Endothelial cell of umbilical vein (primary cell): ENCODE measurements at regions not wholly inside any gene's neighbourhood (a gene's known extent, or its start where the extent isn't known, plus 50 kb on each side); places are given as distances from the start of the nearest gene placed in this dataset.

Experiments used
- BruUV-seq: library from RNA; stranded (reverse); fragments of 400-500 nt; replicated peaks from 2 replicates; lab custom pipeline; 2021; lab: Mats Ljungman, UMichigan
- CTCF ChIA-PET: fragments of 300-600, 350-600 bp; sonication (Branson Sonifier 250); formaldehyde crosslinking; loops from one replicate; lab custom pipeline; 2021; ENCODE audit warnings: antibody characterized with exemption, inconsistent platforms; lab: Charles Lee
- POLR2A ChIA-PET: fragments of 300-600, 350-600 bp; sonication (Branson Sonifier 250); formaldehyde crosslinking; loops from one replicate; lab custom pipeline; 2021; ENCODE audit warnings: antibody characterized with exemption, inconsistent platforms; lab: Charles Lee
- DNase-seq: peaks from one replicate; pipeline ENCODE4 v3.0.0-alpha.2; 2011; ENCODE audit warnings: low read depth, low spot score
- FAIRE-seq: peaks from 2 replicates; lab custom pipeline; 2011; peaks lifted over from hg19 to GRCh38; lab: Jason Lieb, UNC
- H2AFZ ChIP-seq: 2 replicates; pipeline ENCODE4 v1.6.0; 2012; ENCODE audit warnings: low read depth, low read length, control low read depth, inconsistent platforms
- H3K27ac ChIP-seq: 2 replicates; pipeline ENCODE4 v1.5.1; 2011; ENCODE audit warnings: low read depth, mild to moderate bottlenecking, control low read depth, low read length, moderate library complexity; ENCODE audit not compliant: insufficient read depth
- H3K27me3 ChIP-seq, 2 experiments: 2 replicates each; pipeline versions ENCODE4 v1.6.0 to v1.6.1; 2011; ENCODE audit warnings: low read length in 2 of 2, mixed read lengths in 1 of 2; ENCODE audit not compliant: control insufficient read depth in 2 of 2, insufficient read depth in 2 of 2
- H3K36me3 ChIP-seq, 2 experiments: 2 replicates in 1 of 2; 3 replicates in 1 of 2; pipeline ENCODE4 v1.5.1; 2011; ENCODE audit warnings: low read length in 2 of 2, mild to moderate bottlenecking in 1 of 2, moderate library complexity in 1 of 2; ENCODE audit not compliant: control insufficient read depth in 2 of 2, insufficient read depth in 2 of 2; ENCODE audit errors: extremely low read depth in 1 of 2
- H3K4me1 ChIP-seq: 3 replicates; pipeline ENCODE4 v1.5.1; 2011; ENCODE audit warnings: mild to moderate bottlenecking, low read length; ENCODE audit not compliant: control insufficient read depth, insufficient read depth; ENCODE audit errors: extremely low read depth
- H3K4me2 ChIP-seq: 2 replicates; pipeline ENCODE4 v1.6.1; 2011; ENCODE audit warnings: low read length, control low read depth, mixed read lengths; ENCODE audit not compliant: insufficient read depth
- H3K4me3 ChIP-seq, 3 experiments: fragments of 200-600 bp in 1 of 3; sonication (generic), shearing (Covaris generic) in 1 of 3; replicated peaks in 1 of 3; 2 replicates each; pipeline ENCODE4 v1.5.1; 2011 to 2016; ENCODE audit warnings: control low read depth in 3 of 3, low read length in 3 of 3, mild to moderate bottlenecking in 2 of 3, inconsistent platforms in 1 of 3, low read depth in 1 of 3, moderate library complexity in 1 of 3; ENCODE audit not compliant: insufficient read depth in 1 of 3
- H3K79me2 ChIP-seq: 2 replicates; pipeline ENCODE4 v1.6.0; 2012; ENCODE audit warnings: low read length, inconsistent platforms; ENCODE audit not compliant: control insufficient read depth, insufficient read depth
- H3K9ac ChIP-seq: replicated peaks from 2 replicates; pipeline ENCODE3; 2011; ENCODE audit warnings: low read length, control low read depth; ENCODE audit not compliant: insufficient read depth; ENCODE audit errors: extremely low read depth
- H3K9me1 ChIP-seq: replicated peaks from 3 replicates; pipeline ENCODE4 v1.6.0; 2011; ENCODE audit warnings: mild to moderate bottlenecking, low read length; ENCODE audit not compliant: control insufficient read depth, insufficient read depth; ENCODE audit errors: extremely low read depth
- H3K9me3 ChIP-seq: replicated peaks from 2 replicates; pipeline ENCODE4 v1.5.1; 2012; ENCODE audit warnings: low read length, inconsistent platforms; ENCODE audit not compliant: control insufficient read depth, insufficient read depth
- H4K20me1 ChIP-seq: replicated peaks from 2 replicates; pipeline ENCODE3; 2011; ENCODE audit warnings: mild to moderate bottlenecking, low read length; ENCODE audit not compliant: control insufficient read depth, insufficient read depth; ENCODE audit errors: extremely low read depth
- CTCF ChIP-seq, 2 donors: IDR thresholded peaks; 1 replicate in 1 of 2; 2 replicates in 1 of 2; pipeline ENCODE4 v1.5.1; 2011; ENCODE audit warnings: low read length in 2 of 2, mild to moderate bottlenecking in 2 of 2, moderate library complexity in 2 of 2, control low read depth in 1 of 2, inconsistent platforms in 1 of 2, low read depth in 1 of 2; ENCODE audit not compliant: insufficient read depth in 1 of 2; ENCODE audit errors: extremely low read depth in 1 of 2
- EZH2 ChIP-seq: IDR thresholded peaks from 2 replicates; pipeline ENCODE4 v1.6.1; 2012; ENCODE audit warnings: borderline replicate concordance, low read depth, mild to moderate bottlenecking, moderate library complexity, low read length, inconsistent platforms; ENCODE audit not compliant: severe bottlenecking
- FOS ChIP-seq: IDR thresholded peaks from 2 replicates; pipeline ENCODE4 v1.6.1; 2011; ENCODE audit warnings: mild to moderate bottlenecking, low read length, moderate library complexity, borderline replicate concordance; ENCODE audit not compliant: insufficient read depth
- GATA2 ChIP-seq: IDR thresholded peaks from 2 replicates; pipeline ENCODE4 v1.7.0; 2011; ENCODE audit warnings: low read depth, mild to moderate bottlenecking, moderate library complexity, mixed read lengths, low read length; ENCODE audit not compliant: insufficient read length, insufficient read depth
- JUN ChIP-seq: IDR thresholded peaks from 2 replicates; pipeline ENCODE4 v1.6.1; 2011; ENCODE audit warnings: borderline replicate concordance, low read depth; ENCODE audit not compliant: insufficient read length, insufficient read depth
- MAX ChIP-seq: IDR thresholded peaks from 2 replicates; pipeline ENCODE4 v1.6.1; 2011; ENCODE audit not compliant: insufficient read depth, insufficient read length
- MYC ChIP-seq: IDR thresholded peaks from one replicate; pipeline ENCODE4 v1.6.1; 2011; ENCODE audit warnings: mild to moderate bottlenecking, low read depth, low read length
- POLR2A ChIP-seq: IDR thresholded peaks from 2 replicates; pipeline ENCODE4 v1.6.1; 2012; ENCODE audit warnings: low read depth, mild to moderate bottlenecking, control low read depth, low read length
- POLR2AphosphoS5 ChIP-seq: IDR thresholded peaks from 2 replicates; pipeline ENCODE4 v1.6.1; 2012; ENCODE audit warnings: low read depth, mild to moderate bottlenecking, control low read depth, low read length, moderate library complexity; ENCODE audit not compliant: insufficient read depth
- dilution Hi-C: fragments of 300-500 bp; cut with MboI; formaldehyde crosslinking; loops from one replicate; pipeline ENCODE4 v1.15.0; 2019; ENCODE audit warnings: low sequenced_read_pairs; ENCODE audit not compliant: extremely low pct_ligation_motif_present
- intact Hi-C: fragments of 100-400 bp; cut with micrococcal nuclease; formaldehyde crosslinking; loops from one replicate; pipeline ENCODE4 v1.10.0; 2022

GRCh38 chr1:187959062-187959461 is 1130.3 kb downstream of the PLA2G4A start:
- TF ChIP-seq CTCF (IDR thresholded peaks at IDR 0.05; ENCODE audit: extremely low read depth in 1 of 2, insufficient read depth in 1 of 2, low read depth in 1 of 2, low read length in 2 of 2) (no peak), EZH2 (no peak), POLR2AphosphoS5 (no peak), MYC (no peak), JUN (no peak), FOS (no peak), MAX (no peak), POLR2A (no peak), GATA2 (no peak)
- Histone ChIP-seq H3K79me2 (no peaks in the 10 kb centered on the region), H3K4me3 (no peak overlapping the region), H3K4me1 (peaks cover 2% of the 10 kb centered on the region), H3K9ac (no peak overlapping the region), H3K9me3 (no peaks in the 10 kb centered on the region), H3K27me3 (no peaks in the 10 kb centered on the region), H3K9me1 (peaks cover 3% of the 10 kb centered on the region), H3K4me2 (no peak overlapping the region), H2AFZ (peak overlapping the region; percentile 85), H4K20me1 (no peaks in the 10 kb centered on the region), H3K36me3 (no peaks in the 10 kb centered on the region), H3K27ac (no peak overlapping the region)
- dilution Hi-C loops, result no loop called here
- FAIRE-seq, result no peak
- intact Hi-C loops, result no loop called here
- ChIA-PET POLR2A (no interaction called here), CTCF (no interaction called here)
- no TSS peak for BruUV-seq
- no peak for DNase-seq
